ENCODE measurements at regions not wholly inside any gene's neighbourhood (a gene's known extent, or its start where the extent isn't known, plus 50 kb on each side); places are given as distances from the start of the nearest gene placed in this dataset.

DNA sequence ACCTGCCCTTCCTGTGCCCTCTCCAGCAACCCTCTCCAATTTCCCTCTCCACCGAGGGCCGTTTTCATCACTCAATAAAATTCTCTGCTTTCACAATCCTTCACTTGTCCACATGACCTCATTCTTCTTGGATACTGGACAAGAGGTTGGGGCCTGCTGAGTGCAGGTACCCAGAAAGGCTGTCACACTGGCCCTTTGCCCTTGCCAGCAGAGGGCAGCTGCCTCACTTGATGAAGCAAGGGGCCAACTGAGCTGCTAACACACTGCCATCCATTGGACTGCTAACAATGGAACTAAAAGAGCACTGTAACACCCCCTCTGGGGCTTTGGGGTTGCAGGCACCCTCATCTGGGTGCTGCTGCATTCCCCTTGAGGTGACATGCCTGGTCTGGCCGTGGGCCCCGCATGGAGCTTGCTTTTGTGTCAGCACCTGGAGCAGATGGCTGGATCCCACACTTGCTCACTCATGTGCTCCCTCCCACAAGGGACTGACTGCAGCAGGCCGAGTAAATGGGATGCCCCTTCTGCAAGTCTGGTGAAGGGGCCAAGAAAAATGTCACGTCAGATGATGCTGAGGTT, 308.1 kb upstream of the ADCY2 start:
- TF ChIP-seq YY1 (IDR thresholded peaks at IDR 0.05; ENCODE audit: low read depth): no peak
- peak; percentile 10; the same call in 1 of the 2 replicates for TF ChIP-seq RAD21 (IDR thresholded peaks at IDR 0.05; ENCODE audit: low read depth)
- no peak for TF ChIP-seq TCF12 (IDR thresholded peaks at IDR 0.05; ENCODE audit: low read depth)
- TF ChIP-seq, protein P1, sequence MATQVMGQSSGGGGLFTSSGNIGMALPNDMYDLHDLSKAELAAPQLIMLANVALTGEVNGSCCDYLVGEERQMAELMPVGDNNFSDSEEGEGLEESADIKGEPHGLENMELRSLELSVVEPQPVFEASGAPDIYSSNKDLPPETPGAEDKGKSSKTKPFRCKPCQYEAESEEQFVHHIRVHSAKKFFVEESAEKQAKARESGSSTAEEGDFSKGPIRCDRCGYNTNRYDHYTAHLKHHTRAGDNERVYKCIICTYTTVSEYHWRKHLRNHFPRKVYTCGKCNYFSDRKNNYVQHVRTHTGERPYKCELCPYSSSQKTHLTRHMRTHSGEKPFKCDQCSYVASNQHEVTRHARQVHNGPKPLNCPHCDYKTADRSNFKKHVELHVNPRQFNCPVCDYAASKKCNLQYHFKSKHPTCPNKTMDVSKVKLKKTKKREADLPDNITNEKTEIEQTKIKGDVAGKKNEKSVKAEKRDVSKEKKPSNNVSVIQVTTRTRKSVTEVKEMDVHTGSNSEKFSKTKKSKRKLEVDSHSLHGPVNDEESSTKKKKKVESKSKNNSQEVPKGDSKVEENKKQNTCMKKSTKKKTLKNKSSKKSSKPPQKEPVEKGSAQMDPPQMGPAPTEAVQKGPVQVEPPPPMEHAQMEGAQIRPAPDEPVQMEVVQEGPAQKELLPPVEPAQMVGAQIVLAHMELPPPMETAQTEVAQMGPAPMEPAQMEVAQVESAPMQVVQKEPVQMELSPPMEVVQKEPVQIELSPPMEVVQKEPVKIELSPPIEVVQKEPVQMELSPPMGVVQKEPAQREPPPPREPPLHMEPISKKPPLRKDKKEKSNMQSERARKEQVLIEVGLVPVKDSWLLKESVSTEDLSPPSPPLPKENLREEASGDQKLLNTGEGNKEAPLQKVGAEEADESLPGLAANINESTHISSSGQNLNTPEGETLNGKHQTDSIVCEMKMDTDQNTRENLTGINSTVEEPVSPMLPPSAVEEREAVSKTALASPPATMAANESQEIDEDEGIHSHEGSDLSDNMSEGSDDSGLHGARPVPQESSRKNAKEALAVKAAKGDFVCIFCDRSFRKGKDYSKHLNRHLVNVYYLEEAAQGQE (IDR thresholded peaks at IDR 0.05; ENCODE audit: low read depth): no peak
- TF ChIP-seq CEBPB (IDR thresholded peaks at IDR 0.05): no peak
- TF ChIP-seq EP300 (IDR thresholded peaks at IDR 0.05; ENCODE audit: borderline replicate concordance): no peak
- no peak for TF ChIP-seq FOXM1 (IDR thresholded peaks at IDR 0.05; ENCODE audit: borderline replicate concordance, low read depth)
- no peak for TF ChIP-seq CREB1 (IDR thresholded peaks at IDR 0.05; ENCODE audit: low read depth)
- TF ChIP-seq TAF1 (IDR thresholded peaks at IDR 0.05; ENCODE audit: low read depth): no peak

Measured in Ishikawa (cell line).